ENCODE measurements at regions not wholly inside any gene's neighbourhood (a gene's known extent, or its start where the extent isn't known, plus 50 kb on each side); places are given as distances from the start of the nearest gene placed in this dataset.

GRCh38 chr6:84344005-84344404, 116.6 kb upstream of the CEP162 start:
- TF ChIP-seq SIN3A (conservative IDR thresholded peaks at IDR 0.05 in 1 of 2, IDR thresholded peaks at IDR 0.05 in 1 of 2; ENCODE audit: low read depth in 1 of 2, low read length in 2 of 2) = no peak
- TF ChIP-seq BCL11A (IDR thresholded peaks at IDR 0.05; ENCODE audit: low read depth in 2 of 2, low read length in 2 of 2) = no peak
- no peak for TF ChIP-seq CTCF (IDR thresholded peaks at IDR 0.05; ENCODE audit: control extremely low read depth in 1 of 3, insufficient read depth in 1 of 3, low read depth in 1 of 3, low read length in 3 of 3)
- no peak for TF ChIP-seq EZH2 (IDR thresholded peaks at IDR 0.05; ENCODE audit: low read depth, low read length, severe bottlenecking)
- no peak for TF ChIP-seq BACH1 (IDR thresholded peaks at IDR 0.05; ENCODE audit: low read length)
- TF ChIP-seq KDM1A (IDR thresholded peaks at IDR 0.05; ENCODE audit: borderline replicate concordance, low read length) = no peak
- TF ChIP-seq POLR2A (IDR thresholded peaks at IDR 0.05; ENCODE audit: control extremely low read depth in 1 of 2, low read depth in 2 of 2, low read length in 2 of 2) = no peak
- no peak for TF ChIP-seq CREB1 (IDR thresholded peaks at IDR 0.05)
- TF ChIP-seq GABPA (IDR thresholded peaks at IDR 0.05; ENCODE audit: borderline replicate concordance, insufficient read depth, low read length) = no peak
- TF ChIP-seq SIX5 (IDR thresholded peaks at IDR 0.05; ENCODE audit: low read depth, low read length) = no peak

All from H1 (cell line).